ENCODE measurements at regions not wholly inside any gene's neighbourhood (a gene's known extent, or its start where the extent isn't known, plus 50 kb on each side); places are given as distances from the start of the nearest gene placed in this dataset.

DNA sequence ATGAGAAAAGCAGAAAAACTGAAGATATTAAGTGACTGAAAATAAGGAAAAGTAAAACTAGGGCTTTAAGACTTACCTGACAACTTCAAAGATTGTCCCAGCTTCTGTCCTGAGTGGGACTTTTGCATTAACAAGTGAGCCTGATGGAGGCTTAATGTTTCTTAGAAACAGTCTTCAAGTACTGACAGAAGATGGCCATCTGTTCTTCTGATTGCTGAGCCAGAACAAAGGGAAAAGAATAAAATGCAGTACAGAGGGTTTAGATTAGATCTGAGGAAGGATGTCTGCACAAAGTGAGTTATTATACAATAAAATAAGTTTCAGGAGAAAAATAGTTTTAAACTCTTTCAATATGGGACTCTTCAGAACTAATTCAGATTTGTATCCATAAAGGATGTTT is 500.7 kb downstream of the CETN3 start:
- no peak for DNase-seq (ENCODE audit: low spot score, unreplicated experiment)
- no peaks in the 10 kb centered on the region for H3K27me3 Mint-ChIP-seq
- H3K4me3 Mint-ChIP-seq (ENCODE audit: low read depth): no peak overlapping the region
- H3K36me3 Mint-ChIP-seq (ENCODE audit: insufficient read depth): no peaks in the 10 kb centered on the region
- no peaks in the 10 kb centered on the region for H3K4me1 Mint-ChIP-seq (ENCODE audit: low read depth)
- no peak overlapping the region for H3K27ac Mint-ChIP-seq
- TF ChIP-seq, protein P1, sequence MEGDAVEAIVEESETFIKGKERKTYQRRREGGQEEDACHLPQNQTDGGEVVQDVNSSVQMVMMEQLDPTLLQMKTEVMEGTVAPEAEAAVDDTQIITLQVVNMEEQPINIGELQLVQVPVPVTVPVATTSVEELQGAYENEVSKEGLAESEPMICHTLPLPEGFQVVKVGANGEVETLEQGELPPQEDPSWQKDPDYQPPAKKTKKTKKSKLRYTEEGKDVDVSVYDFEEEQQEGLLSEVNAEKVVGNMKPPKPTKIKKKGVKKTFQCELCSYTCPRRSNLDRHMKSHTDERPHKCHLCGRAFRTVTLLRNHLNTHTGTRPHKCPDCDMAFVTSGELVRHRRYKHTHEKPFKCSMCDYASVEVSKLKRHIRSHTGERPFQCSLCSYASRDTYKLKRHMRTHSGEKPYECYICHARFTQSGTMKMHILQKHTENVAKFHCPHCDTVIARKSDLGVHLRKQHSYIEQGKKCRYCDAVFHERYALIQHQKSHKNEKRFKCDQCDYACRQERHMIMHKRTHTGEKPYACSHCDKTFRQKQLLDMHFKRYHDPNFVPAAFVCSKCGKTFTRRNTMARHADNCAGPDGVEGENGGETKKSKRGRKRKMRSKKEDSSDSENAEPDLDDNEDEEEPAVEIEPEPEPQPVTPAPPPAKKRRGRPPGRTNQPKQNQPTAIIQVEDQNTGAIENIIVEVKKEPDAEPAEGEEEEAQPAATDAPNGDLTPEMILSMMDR (IDR thresholded peaks at IDR 0.05; ENCODE audit: unreplicated experiment): no peak
- H3K9me3 Mint-ChIP-seq (ENCODE audit: low read depth): peaks cover 4% of the 10 kb centered on the region

DNA sequence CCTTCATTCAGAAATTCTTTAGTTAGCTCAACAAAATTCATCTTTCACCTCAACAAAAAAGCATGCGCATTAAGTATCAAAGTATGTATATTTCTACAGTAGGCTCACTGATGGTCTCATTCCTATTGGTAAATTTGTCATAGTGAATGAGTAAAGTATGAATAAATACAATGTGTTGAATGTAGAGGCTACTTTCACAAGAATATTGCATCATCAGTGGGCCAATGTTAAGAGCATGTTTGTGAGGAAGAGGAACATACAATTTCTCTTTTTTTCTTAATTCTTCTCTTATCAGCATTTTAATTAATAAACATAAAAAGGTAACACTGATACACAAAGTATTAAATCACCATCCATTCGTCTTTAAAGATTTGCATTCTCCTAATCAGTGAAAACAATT is 505.1 kb downstream of the CETN3 start:
- TF ChIP-seq, protein P1 (IDR thresholded peaks at IDR 0.05; ENCODE audit: unreplicated experiment): no peak

DNA sequence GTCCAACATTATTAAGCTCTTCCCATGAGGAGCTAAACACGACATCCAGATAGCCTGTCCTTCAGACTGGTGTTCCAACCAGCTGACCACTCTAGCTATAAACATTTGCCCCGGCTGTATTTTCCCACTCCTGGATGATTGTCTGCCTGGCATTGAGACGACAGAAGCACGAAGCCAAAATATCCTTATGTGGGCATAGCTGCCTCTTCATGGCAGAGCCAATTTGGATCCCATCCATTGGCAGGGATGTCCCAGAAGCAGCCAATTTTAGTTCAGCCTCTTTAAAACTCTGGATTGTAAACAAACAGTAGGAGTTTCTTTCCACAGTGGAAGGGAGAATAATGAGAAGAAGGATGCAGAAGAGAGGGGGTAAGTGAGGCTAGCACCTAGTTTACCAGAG is 507.6 kb downstream of the CETN3 start:
- Mint-ChIP-seq H3K27ac (no peak overlapping the region), H3K27me3 (no peaks in the 10 kb centered on the region)

More for the DNA sequence above, 505.1 kb downstream of the CETN3 start:
- no peaks in the 10 kb centered on the region for H3K36me3 Mint-ChIP-seq (ENCODE audit: insufficient read depth)
- H3K4me3 Mint-ChIP-seq (ENCODE audit: low read depth): no peak overlapping the region
- no peak overlapping the region for H3K27ac Mint-ChIP-seq
- DNase-seq (ENCODE audit: low spot score, unreplicated experiment): no peak
- no peaks in the 10 kb centered on the region for H3K27me3 Mint-ChIP-seq
- H3K9me3 Mint-ChIP-seq (ENCODE audit: low read depth): peaks cover 4% of the 10 kb centered on the region
- no peaks in the 10 kb centered on the region for H3K4me1 Mint-ChIP-seq (ENCODE audit: low read depth)

DNA sequence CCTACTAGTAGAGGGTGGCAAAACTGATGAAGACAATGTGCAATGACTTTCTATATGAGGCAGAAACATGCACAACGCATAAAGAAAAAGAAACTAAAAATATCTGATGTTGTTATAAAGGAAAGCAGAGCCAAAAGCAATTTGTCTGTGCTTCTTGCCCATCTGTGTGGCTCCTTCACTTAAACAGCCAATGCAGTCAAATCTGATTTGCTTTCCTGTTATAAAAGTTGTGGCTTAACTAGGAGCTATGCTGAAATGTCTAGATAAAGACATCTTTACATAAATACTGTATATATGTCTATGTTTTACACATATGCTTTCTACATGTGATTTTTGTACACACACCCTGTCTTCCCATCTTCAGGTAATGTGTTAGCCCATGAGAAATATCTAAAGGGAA is 508.2 kb downstream of the CETN3 start:
- no peak for DNase-seq (ENCODE audit: low spot score, unreplicated experiment)
- no peaks in the 10 kb centered on the region for H3K4me1 Mint-ChIP-seq (ENCODE audit: low read depth)
- peaks cover 4% of the 10 kb centered on the region for H3K9me3 Mint-ChIP-seq (ENCODE audit: low read depth)
- TF ChIP-seq, protein P1 (IDR thresholded peaks at IDR 0.05; ENCODE audit: unreplicated experiment): no peak
- H3K36me3 Mint-ChIP-seq (ENCODE audit: insufficient read depth): no peaks in the 10 kb centered on the region
- no peak overlapping the region for H3K27ac Mint-ChIP-seq
- no peaks in the 10 kb centered on the region for H3K27me3 Mint-ChIP-seq
- H3K4me3 Mint-ChIP-seq (ENCODE audit: low read depth): no peak overlapping the region

More for the DNA sequence above, 507.6 kb downstream of the CETN3 start:
- H3K4me1 Mint-ChIP-seq (ENCODE audit: low read depth): no peaks in the 10 kb centered on the region
- no peak overlapping the region for H3K4me3 Mint-ChIP-seq (ENCODE audit: low read depth)
- H3K9me3 Mint-ChIP-seq (ENCODE audit: low read depth): peaks cover 4% of the 10 kb centered on the region
- DNase-seq (ENCODE audit: low spot score, unreplicated experiment): no peak
- H3K36me3 Mint-ChIP-seq (ENCODE audit: insufficient read depth): no peaks in the 10 kb centered on the region
- TF ChIP-seq, protein P1 (IDR thresholded peaks at IDR 0.05; ENCODE audit: unreplicated experiment): no peak

DNA sequence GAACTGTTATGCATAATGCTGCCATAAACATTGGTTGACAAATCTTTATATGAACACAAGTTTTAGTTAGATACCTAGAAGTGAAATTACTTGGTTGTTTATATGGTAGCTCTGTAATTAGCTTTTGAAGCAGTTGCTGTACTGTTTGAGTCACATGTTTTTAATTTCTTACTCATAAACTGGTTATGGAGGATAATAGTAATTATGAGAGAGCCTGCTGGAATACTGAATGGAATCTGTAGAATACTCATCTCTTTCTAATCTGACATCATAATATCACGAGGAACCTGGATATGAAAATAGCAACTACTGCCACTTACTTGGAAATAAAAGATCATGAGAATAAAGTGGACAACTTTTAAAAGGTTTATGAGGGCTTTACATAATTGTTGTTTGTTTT is 509.2 kb downstream of the CETN3 start:
- Mint-ChIP-seq H3K4me3 (ENCODE audit: low read depth) (no peak overlapping the region), H3K4me1 (ENCODE audit: low read depth) (no peaks in the 10 kb centered on the region), H3K9me3 (ENCODE audit: low read depth) (peaks cover 4% of the 10 kb centered on the region), H3K36me3 (ENCODE audit: insufficient read depth) (no peaks in the 10 kb centered on the region), H3K27me3 (no peaks in the 10 kb centered on the region), H3K27ac (no peak overlapping the region)
- TF ChIP-seq, protein P1 (IDR thresholded peaks at IDR 0.05; ENCODE audit: unreplicated experiment): no peak
- no peak for DNase-seq (ENCODE audit: low spot score, unreplicated experiment)
